KG1 (cell line): ENCODE measurements at regions not wholly inside any gene's neighbourhood (a gene's known extent, or its start where the extent isn't known, plus 50 kb on each side); places are given as distances from the start of the nearest gene placed in this dataset.

ENCODE experiments used
- DNase-seq: peaks from one replicate; lab custom pipeline; 2025; lab: John Stamatoyannopoulos, UW

DNA sequence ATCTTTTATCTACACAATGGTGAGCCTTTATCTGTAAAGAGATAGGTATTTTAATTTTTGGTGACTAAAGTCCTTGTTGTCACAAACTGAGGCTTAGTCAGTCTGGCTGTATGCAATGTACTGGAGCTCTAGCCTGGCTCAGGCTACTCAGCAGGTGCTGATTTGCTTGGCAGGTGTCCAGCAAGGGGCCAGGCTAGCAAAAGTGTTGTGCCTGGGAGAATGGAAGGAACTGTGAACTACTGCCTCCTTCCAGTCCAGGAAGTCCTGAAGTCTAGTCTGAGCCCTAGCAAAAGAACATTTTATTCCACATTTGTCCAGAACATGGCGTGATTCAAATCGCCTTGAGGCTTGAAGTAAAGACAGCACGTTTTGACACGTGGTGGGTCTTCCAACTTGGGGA is 260.5 kb downstream of the CCDC85A start:
- DNase-seq: no peak

DNA sequence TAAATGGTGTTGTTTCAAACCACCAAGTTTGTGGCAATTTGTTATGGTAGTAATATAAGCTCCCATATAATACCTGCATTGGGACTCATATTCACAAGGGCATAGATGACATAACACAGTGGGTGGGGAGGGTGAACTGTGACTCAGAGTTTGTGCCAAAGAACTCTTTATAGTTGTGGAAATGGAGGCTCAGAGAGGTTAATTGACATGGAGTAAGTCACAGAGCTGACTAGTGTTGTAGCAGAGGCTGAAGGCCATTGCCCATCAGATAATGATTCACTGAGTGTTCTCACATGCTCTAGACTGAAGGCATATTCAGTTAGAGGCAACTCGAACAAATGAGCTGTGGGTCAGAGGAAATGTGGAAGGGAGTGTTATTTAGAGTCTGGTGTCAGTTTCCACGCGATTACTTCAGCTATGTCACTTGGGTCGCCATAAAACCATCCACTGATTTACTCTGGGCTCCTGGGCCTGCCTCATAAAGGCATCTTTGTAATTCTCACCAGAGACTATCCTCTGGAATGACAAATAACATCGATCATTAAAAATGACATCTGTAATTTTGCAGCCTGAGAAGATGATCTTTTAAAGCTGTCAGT is 264.7 kb downstream of the CCDC85A start:
- DNase-seq: no peak

DNA sequence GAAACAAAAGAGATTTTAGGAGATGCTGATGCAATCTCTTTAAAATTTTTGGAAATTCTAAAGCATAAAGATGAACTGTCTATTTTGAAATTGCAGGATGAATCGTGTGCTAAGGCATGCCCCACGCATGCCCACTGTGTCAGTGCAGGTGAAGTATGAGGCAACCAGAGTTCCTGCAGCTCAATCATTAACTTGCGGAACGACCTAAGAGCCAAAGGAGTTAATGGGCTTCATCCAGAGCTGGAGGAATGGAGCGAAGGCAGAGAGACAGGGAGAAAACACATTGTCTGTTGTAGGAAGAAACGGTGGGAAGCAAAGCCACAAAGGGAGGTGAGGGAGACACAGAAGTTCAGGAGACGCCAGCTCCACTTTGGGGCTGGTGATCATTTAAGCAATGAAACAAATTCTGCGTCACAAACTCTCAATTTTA is 265.2 kb downstream of the CCDC85A start:
- DNase-seq: no peak

DNA sequence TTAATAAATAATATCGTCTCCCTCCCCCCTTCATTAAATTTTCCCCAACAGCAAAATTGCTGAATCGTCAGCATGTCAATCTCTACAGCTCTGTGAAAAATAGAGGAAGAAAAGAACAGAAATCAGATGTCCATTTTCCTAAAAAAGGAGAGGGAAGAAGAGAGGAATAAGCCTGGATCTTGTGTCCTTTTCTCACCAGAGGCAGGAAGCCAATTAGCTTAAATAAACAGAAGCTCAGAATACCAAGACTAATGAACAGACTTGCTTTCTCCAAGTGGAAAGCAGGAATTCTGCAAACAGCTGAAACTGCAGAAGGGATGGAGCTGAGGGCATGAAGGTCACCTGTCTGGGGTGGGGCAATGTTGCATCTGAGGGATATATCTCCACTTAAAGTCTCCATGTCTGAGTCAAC is 265.7 kb downstream of the CCDC85A start:
- no peak for DNase-seq

DNA sequence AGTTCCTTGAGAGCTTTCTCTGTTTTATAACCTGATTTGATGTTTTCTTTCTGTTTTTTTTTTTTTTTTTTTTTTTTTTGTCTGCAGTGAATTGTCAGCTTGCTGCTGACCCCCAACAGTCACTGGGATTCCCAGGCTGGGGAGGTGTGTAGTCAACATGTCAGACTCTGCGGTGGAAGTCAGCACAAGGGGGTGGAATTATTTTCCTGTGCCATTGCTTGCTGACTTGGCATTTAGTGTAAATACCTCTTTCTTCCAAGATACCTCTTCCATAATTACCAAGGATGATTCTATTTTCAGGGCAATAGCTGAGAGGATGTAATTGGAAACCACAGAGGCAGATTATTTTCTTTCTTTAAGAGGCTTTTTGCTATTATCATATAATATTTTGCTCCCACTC is 266.3 kb downstream of the CCDC85A start:
- DNase-seq: no peak

DNA sequence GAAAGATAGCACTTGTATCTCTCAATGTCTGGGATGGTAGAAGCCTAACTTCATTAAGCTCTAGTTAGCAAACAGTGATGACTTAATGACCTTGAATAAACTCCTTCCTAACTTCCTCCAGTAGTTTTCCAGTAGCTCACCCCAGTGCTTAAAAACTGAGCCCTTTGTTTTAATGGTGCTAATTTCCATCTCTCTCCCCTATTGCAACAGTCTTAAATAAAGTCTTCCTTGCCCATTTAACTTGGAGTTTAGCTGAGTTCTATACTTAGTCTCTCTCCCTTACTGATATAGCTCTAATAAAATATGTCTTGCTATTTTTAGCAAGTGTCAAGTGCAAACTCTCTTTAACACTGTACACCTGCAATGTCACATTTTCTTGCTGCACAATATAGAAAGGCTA is 267.0 kb downstream of the CCDC85A start:
- DNase-seq: no peak

DNA sequence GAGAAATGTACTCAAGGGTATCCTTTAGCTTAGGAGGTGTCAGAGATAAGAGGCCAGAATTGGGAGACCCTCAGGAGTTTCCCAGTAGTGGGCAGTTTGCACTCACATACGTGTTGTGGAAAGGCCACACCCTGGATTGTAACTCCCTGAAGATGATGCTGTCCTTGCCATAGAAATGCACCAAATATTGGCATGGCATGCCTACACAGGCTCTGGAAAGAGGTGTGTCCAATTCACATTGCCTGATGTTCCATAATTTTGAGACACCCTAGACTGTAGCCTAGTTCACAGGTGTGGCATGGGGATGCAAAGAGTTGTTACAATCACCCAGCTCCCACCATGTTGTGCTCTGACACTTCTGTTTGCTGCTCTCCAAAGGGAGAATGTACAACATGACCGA is 271.9 kb downstream of the CCDC85A start:
- DNase-seq: no peak

DNA sequence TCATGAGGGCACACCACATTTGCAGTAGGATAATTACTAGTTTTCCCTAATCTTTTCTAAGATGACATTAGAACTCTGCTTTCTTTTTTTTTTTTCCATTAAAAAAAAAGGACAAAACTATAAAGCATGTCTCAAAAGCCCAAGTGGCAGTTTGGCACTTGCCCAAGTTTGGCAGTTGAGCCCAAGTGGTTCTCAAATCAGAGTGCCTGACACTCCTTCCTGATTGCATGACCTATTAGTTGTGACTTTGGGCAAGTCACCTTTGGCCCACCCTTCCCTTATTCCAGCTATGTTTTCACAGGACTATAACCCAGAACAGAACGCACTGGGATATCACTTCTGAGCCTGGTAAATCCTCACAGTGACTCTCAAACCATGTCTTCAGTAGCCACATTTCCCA is 273.0 kb downstream of the CCDC85A start:
- DNase-seq: no peak

DNA sequence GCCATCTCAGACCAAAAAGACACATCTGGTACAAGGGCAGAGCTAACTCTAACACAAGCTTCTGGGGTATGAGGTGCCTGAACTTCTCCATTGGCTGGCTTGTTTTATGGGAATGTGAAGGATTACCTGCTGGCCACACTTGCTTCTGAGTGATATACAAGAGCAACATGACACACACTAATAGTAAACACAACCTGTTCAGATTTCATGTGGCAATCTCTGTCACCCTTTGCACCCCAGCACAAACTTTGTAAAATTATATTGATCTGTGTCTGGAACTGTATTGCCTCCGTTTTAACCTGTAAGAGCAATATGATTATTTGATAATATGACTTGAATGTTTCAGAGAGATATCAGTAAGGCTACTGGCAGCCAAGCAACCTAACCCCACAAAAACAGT is 276.7 kb downstream of the CCDC85A start:
- no peak for DNase-seq

DNA sequence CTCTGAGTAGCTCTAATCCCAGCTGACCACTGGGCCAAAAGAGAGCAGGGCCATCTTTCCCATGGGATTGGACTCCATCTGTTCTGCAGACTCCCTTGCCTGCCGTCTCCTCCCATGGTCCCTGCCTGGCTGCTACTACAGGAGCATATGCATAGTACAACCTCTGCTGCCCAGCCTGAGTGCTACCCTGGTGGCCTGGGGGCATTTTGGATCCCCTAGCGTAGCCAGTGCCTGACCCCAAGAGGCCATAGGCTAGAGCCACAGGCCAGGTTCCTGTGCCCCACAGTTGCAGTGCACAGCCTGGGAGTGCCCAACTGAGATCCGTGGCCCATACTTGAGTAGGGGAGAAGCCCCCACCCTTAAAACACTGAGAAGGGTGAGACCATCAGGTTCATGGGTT is 280.3 kb downstream of the CCDC85A start:
- no peak for DNase-seq

DNA sequence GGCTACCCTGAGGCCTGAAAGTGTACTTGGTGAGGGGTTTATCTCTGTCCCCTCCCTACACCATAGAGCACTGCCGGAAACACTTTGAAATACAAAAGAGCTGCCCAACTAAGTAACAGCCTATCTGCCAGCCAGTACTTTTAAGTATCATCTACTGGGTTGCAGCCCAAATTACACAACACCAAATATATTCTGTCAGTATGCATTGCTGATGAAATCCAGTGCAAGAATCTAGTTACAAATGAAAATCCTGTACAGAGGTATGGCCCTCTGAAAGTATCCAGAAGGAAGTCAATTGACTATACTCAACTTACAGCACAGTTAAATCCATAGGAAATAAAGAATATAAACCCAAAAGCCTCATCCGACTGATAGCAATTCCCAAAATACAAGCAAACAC is 280.8 kb downstream of the CCDC85A start:
- no peak for DNase-seq

DNA sequence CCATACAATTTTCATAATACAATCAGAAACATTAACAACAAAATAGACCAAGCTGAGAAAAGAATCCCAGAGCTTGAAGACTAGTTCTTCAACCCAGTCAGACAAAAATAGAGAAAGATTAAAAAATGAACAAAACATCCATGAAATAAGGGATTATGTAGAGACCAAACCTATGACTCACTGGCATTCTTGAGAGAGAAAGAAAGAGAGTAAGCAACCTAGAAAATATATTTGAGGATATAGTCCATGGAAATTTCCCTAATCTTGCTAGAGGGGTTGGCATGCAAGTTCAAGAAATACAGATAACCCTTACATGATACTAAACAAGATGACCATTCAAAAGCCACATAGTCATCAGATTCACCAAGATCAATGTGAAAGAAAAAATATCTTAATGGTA is 281.7 kb downstream of the CCDC85A start:
- DNase-seq: no peak

DNA sequence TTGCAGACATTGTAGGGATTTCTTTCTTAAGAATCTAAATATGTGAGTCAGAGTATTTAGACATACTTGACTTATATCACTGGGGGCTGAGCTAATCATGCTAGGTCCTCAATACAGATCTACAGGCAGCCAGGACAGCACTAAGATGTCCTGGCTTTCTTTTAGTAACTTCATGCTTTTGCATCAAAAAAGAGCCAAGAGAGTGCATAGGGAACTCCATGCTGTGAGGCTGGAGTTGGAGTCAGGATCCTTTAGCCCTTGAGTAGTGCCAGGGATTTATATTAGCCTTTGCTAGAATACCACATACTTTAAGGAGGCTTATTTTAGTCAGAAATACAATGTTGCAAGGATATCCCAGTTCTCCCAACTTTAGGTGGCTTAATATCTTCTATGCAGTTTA is 289.7 kb downstream of the CCDC85A start:
- DNase-seq: no peak

DNA sequence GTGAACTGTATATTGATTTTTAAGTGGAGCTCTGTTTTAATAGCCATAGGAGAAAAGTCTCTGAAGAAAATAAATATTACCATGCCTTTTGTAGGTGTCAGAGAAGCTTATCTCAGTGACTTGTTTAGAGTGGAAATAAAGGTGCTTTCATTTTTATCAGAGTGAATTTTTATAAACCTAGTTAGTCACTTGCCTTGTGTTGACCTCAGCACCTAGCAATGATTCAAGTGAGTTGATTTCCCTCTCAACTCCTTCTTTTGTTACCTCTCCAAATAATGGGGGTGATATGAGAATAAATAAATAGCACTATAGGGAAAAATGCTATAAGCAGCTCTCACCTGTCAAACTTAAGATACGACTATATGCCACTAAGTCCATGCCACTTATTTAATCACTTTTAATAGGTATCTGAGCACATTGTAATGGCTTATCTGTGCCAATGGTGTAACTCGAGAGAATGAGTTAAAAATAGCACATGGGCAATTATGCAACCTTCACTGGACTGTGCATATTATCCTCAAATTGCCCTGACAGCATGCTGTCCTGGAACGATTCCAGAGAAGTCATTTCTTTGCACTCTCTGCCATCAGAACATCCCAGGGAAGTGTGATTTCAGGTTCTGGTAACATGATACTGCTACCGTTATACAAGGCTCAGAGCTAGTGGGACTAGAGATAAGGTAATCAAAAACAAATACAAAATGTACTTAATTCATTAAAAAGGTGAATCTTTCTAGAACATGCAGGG is 290.8 kb downstream of the CCDC85A start:
- no peak for DNase-seq

DNA sequence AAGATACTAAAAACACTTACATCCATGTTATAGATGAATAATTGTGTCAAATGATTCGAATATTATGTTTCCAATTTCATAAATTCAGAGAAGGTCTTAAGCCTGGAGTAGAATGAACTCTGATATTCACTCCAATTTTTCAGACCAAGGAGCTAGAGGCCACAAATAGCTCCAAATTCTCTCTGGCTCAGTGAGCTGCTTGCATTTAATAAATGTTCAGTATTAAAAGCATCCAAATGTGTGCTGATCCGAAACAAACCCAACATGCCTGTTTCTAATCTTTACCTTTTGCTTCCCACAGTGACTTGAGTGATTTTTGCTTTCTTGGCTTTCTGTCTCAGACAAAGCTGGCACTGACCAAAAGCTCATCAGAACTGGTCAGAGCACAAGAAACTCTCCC is 291.4 kb downstream of the CCDC85A start:
- DNase-seq: no peak

DNA sequence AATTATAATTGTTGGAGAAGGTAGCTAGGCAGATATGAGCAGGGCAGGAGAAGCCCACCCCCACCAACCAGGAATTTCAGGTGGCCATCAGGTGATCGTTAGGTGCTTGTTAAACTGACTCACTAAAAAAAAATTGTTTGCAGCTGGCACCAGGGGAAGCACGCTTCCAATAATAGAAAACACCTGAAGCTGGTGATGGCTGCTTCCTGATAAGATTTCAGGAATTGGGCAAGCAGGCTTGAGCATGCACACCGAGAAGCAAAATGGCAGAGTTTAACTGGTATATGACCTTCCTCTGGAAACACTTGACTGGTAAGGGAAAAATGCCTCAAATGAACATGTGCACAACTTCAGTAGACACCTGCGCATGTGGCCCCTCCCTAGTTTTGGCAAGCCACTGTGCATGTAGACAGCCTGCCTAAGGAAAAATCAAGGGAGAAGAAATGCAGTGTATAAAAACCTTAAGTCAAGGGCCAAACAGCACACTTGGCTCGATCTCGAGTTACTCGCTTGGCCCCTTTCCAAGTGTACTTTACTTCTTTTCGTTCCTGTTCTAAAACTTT is 292.8 kb downstream of the CCDC85A start:
- DNase-seq: no peak

DNA sequence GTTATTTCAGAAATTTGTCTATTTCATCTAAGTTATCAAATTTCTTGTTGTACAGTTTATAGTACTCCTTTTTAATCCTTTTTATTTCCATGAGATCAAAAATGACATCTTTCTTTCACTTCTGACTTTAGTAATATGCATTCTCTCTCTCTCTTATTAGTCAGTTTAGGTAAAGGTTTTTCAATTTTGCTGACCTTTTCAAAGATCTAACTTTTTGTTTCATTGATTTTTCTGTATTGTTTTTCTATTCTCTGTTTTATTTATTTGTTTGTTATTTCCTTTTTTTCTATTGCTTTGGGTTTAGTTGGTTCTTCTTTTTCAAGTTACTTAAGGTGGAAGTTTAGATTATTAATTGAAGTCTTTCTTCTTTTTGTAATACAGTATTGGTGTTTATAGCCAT is 294.2 kb downstream of the CCDC85A start:
- DNase-seq: no peak

DNA sequence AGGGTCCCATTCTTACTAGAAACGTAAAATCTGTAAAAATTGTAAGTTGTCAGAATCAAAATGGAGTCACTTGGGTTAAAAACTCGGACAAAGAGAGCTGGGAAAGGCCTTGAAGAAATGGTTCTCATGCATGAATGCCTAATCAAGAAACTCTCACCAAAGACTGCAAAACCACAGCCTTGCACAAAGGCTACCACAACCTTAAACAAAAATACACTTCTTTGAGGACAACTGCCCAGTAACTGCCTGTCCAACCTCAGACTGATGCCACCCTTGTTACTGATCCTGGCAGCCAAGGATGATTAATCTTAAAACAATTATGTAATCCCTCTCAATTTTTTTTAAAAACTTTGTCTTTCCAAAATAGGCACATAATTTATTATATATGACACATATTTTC is 299.3 kb downstream of the CCDC85A start:
- DNase-seq: no peak

DNA sequence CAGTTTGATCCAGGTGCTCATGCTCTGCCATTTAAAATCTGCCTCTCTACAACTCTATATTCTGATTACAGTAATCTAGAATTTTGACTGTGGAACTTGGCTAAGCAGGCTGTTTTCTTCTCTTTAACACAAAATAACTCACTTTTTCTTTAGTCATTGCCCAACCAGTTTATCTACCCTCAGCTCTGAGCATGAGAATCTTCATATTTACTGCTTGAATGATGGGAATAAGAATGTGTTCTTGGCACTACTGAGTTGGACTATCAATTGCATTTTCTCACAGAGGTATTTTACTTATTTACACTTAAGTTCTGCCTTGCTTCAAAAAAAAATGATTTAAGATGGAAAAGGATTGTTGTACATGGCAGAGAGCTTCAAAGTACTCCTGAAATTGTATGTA is 301.1 kb downstream of the CCDC85A start:
- no peak for DNase-seq

DNA sequence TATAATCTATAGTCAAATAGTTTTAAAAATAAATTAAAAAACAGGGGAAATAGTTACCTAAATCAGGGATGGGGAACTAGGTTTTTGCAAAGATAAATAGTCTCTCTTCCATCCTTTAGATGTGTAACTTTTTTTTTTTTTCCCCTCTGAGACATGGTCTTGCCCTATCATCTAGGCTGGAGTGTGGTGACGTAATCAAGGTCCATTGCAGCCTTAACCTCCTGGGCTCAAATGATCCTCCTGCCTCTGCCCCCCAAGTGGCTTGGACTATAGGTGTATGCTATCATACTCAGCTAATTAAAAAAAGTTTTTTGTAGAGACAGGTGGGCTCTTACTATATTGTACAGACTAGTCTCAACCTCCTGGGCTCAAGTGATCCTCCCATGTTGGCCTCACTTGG is 316.5 kb downstream of the CCDC85A start:
- no peak for DNase-seq

DNA sequence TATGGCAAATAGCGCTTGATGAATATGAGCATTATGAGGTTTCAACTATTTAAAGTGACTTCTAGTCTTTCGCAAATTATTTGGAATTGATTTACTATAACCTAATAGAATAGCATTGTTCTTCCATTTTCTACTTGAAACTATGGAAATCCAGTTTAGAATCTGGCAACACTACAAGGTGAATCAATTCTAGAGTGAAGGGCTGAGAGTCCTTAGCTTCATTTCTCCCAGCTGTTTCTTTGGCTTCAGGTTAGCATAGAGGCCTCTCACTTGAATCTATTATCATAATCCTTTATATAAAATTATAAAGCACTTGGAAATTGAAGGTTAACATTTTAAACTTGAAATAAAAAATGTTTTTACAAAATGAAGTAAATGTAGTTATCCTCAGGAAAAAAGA is 318.8 kb downstream of the CCDC85A start:
- no peak for DNase-seq

DNA sequence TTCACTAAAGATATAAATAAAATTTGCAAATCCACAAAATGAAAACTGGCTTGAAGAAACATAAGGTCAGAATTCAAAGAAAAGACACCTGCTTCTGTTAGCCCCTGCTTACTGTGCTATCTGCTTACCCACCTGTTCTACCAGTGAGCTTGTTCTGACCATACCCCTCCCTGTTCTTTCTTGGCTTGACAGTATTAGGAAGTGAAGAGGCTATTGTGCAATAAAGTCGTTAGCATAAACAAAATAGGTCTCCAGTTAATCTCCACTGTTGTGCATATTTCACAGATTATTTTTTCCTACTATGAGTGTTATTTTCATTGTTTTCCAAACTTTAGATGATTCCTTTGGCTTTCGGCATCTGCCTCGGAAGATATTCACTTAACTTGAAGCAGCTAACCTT is 322.1 kb downstream of the CCDC85A start:
- no peak for DNase-seq

DNA sequence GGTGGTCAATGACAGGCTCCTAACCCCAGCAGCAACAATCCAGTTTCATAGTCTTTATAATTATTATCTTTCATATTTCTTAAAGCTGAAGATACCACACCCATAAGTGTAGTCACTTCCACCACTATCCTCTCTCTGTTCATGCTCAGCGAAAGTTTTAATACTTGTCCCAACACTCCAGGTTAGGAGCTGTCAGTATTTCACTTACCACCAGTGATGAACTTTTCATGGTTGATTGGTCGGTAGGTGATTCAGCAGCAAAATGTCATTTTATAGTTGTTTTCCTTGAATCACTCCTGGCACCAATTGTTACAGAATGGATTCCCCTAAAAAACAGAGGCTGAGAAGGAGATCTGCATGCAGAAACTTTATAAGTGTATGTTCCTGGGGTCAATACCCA is 324.9 kb downstream of the CCDC85A start:
- DNase-seq: no peak

DNA sequence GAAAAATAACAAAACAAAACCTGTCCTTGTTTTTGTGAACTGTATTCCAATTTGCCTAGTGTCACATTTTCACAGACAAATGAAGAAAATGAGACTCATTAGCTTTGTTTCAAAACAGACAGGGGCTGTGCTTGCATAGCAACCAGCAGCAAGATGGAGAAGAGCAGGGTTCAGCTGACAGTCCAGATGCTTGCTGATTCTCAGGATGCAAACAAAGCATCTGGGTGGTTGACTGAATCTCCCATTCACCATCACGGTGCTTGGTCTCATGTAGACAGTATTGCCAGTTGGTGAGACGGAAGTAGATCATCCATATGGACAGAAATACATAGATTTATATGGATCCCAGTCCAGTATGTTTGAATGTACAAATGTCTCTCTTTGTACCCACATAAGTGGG is 326.8 kb downstream of the CCDC85A start:
- DNase-seq: no peak
